ENCODE measurements at regions not wholly inside any gene's neighbourhood (a gene's known extent, or its start where the extent isn't known, plus 50 kb on each side); places are given as distances from the start of the nearest gene placed in this dataset.

DNA sequence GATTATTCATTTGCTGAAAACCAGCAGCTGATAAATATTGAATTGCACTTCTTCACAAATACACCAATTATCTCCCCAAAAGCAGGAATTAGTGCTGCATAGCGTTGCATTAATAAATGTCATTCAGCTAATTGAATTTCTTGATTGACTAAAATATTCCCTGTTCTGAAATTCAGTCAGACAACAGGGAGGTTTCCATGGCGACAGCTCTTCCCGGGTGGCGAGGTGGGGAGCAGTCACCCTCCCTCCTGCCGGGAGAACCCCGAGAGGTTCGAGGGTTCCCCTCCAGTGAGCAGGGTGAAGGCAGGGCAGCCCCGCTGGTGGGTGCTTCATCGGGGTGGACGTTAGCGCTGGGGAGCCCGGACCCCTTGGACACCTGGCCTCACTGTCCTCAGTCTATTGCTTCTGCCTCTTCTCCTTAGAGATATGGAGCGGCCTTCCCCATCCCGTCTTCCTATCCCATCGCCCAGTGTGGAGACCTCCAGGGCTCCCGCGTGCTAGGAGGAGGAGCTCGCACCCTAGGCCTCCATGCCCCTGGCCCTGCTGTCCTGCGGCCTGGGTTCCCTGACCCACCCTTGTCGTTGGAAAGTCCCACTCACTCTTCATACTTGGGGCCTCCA lies 983.5 kb downstream of the BRD1 start:
- BruUV-seq (replicated peaks): no TSS peak
- Histone ChIP-seq H3K9me3 (ENCODE audit: control insufficient read depth, insufficient read depth, low read depth, low read length) (no peaks in the 10 kb centered on the region), H3K36me3 (ENCODE audit: control insufficient read depth, insufficient read depth, low read length) (no peaks in the 10 kb centered on the region), H3K27ac (ENCODE audit: low read length) (no peak overlapping the region), H3K4me1 (ENCODE audit: control insufficient read depth, insufficient read depth, low read length) (no peaks in the 10 kb centered on the region), H3K4me3 (ENCODE audit: low read depth in 2 of 2, low read length in 2 of 2) (no peak overlapping the region), H3K27me3 (ENCODE audit: control insufficient read depth, insufficient read depth, low read length) (no peaks in the 10 kb centered on the region; the same call in 1 of the 2 replicates)
- no peak for TF ChIP-seq TCF7L2 (IDR thresholded peaks at IDR 0.05; ENCODE audit: low read depth, low read length)
- TF ChIP-seq SIN3A (IDR thresholded peaks at IDR 0.05; ENCODE audit: borderline replicate concordance, insufficient read depth, low read depth, low read length): no peak
- no peak for TF ChIP-seq CTCF (IDR thresholded peaks at IDR 0.05)
- no peak for TF ChIP-seq REST (IDR thresholded peaks at IDR 0.05; ENCODE audit: insufficient read depth in 1 of 2, low read depth in 2 of 2, low read length in 1 of 2)
- no peak for TF ChIP-seq POLR2AphosphoS5 (IDR thresholded peaks at IDR 0.05; ENCODE audit: low read depth, low read length)
- ATAC-seq (no peak), DNase-seq (ENCODE audit: low read depth, low spot score) (no peak)
- POLR2A ChIA-PET: no interaction called here
- CTCF ChIA-PET: no interaction called here
- intact Hi-C loops (cut with micrococcal nuclease; ENCODE audit: unreplicated experiment) (no loop called here), in situ Hi-C loops (cut with HindIII; ENCODE audit: low pct_unique_long_range_greater_than_20kb, low sequenced_read_pairs) (no loop called here)

GRCh38 chr22:48843640-48844039 lies 984.0 kb downstream of the BRD1 start:
- no peaks in the 10 kb centered on the region; the same call in 1 of the 2 replicates for H3K27me3 ChIP-seq (ENCODE audit: control insufficient read depth, insufficient read depth, low read length)
- in situ Hi-C loops (cut with HindIII; ENCODE audit: low pct_unique_long_range_greater_than_20kb, low sequenced_read_pairs) (no loop called here), intact Hi-C loops (cut with micrococcal nuclease; ENCODE audit: unreplicated experiment) (no loop called here)
- ChIA-PET CTCF (no interaction called here), POLR2A (no interaction called here)
- no peak for ATAC-seq
- H3K4me3 ChIP-seq (ENCODE audit: low read depth in 2 of 2, low read length in 2 of 2): no peak overlapping the region
- H3K36me3 ChIP-seq (ENCODE audit: control insufficient read depth, insufficient read depth, low read length): no peaks in the 10 kb centered on the region
- H3K27ac ChIP-seq (ENCODE audit: low read length): no peak overlapping the region
- TF ChIP-seq SIN3A (IDR thresholded peaks at IDR 0.05; ENCODE audit: borderline replicate concordance, insufficient read depth, low read depth, low read length) (no peak), TCF7L2 (IDR thresholded peaks at IDR 0.05; ENCODE audit: low read depth, low read length) (no peak), REST (IDR thresholded peaks at IDR 0.05; ENCODE audit: insufficient read depth in 1 of 2, low read depth in 2 of 2, low read length in 1 of 2) (no peak), CTCF (IDR thresholded peaks at IDR 0.05) (no peak), POLR2AphosphoS5 (IDR thresholded peaks at IDR 0.05; ENCODE audit: low read depth, low read length) (no peak)
- BruUV-seq (replicated peaks): no TSS peak
- no peaks in the 10 kb centered on the region for H3K4me1 ChIP-seq (ENCODE audit: control insufficient read depth, insufficient read depth, low read length)
- DNase-seq (ENCODE audit: low read depth, low spot score): no peak
- no peaks in the 10 kb centered on the region for H3K9me3 ChIP-seq (ENCODE audit: control insufficient read depth, insufficient read depth, low read depth, low read length)

All from Panc1 (cell line).